ENCODE measurements at regions not wholly inside any gene's neighbourhood (a gene's known extent, or its start where the extent isn't known, plus 50 kb on each side); places are given as distances from the start of the nearest gene placed in this dataset.

- no peak for DNase-seq
- Histone ChIP-seq H3K36me3 (no peaks in the 10 kb centered on the region), H3K9me3 (no peaks in the 10 kb centered on the region), H3K4me3 (no peak overlapping the region), H3K27me3 (no peaks in the 10 kb centered on the region)
Measured at GRCh38 chr18:40582105-40582504, 1372.9 kb upstream of the PIK3C3 start.

- no peaks in the 10 kb centered on the region for H3K9me3 ChIP-seq
Measured at GRCh38 chr18:40577981-40578365, 1377.1 kb upstream of the PIK3C3 start.

GRCh38 chr18:40577239-40577980 lies 1377.6 kb upstream of the PIK3C3 start:
- no peaks in the 10 kb centered on the region for H3K36me3 ChIP-seq
- no peaks in the 10 kb centered on the region for H3K27me3 ChIP-seq
- no peak overlapping the region for H3K4me3 ChIP-seq
- DNase-seq = no peak
- no peaks in the 10 kb centered on the region for H3K9me3 ChIP-seq

More at GRCh38 chr18:40577981-40578365, 1377.1 kb upstream of the PIK3C3 start:
- no peaks in the 10 kb centered on the region for H3K27me3 ChIP-seq
- DNase-seq = no peak
- no peaks in the 10 kb centered on the region for H3K36me3 ChIP-seq
- no peak overlapping the region for H3K4me3 ChIP-seq

DNA sequence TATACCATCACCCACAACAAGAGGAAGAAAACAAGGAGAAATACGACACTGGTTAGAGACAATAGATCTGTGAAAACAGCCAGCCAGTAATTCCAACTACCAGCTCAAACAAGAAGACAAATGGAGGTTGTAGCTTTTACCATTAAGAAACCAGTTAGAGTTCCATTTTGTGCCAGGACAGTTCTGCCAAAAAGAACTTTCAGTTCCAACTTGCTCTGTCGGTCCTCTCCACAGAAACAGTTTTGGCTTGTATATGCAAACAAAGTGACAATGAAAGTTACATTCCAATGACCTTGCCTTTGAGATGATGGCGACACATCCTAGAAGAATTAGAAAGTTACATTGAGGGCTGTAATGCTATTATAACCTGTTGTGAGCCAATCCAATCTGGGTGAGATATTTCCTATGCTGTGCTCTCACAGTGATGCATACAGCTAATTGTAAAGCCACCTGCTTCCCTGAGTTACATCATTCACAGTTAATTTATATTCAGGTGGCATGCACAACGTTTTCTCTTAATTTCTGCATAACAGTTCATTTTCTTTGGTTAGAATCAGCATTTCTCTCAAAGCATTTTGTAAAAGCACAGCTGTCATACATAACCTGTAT lies 1378.4 kb upstream of the PIK3C3 start:
- DNase-seq = no peak
- Histone ChIP-seq H3K36me3 (no peaks in the 10 kb centered on the region), H3K4me3 (no peak overlapping the region), H3K27me3 (no peaks in the 10 kb centered on the region), H3K9me3 (no peaks in the 10 kb centered on the region)

DNA sequence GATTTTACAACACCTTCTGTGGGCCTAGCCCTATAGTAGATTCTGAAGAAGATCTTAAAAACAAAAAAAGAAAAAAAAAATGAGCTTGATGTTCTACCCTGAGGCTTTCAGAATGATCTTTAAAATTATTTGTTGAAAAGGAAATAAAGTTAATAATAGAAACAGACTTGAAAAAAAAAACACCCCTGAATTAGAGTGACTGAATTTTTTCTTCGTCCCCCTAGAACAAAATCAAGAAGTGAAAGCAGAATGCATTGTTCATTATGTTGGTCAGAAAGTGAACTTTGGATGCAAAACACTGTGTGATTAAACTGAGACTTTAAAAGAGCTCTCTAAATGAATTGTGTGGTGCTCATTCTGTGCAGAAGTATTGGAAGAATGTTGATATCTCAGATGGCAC lies 1384.4 kb upstream of the PIK3C3 start:
- DNase-seq = no peak
- Histone ChIP-seq H3K27me3 (no peaks in the 10 kb centered on the region), H3K9me3 (no peaks in the 10 kb centered on the region), H3K36me3 (no peaks in the 10 kb centered on the region), H3K4me3 (no peak overlapping the region)

- Histone ChIP-seq H3K27me3 (no peaks in the 10 kb centered on the region), H3K36me3 (no peaks in the 10 kb centered on the region), H3K4me3 (no peak overlapping the region), H3K9me3 (no peaks in the 10 kb centered on the region)
- no peak for DNase-seq
Measured at GRCh38 chr18:40569605-40570004, 1385.4 kb upstream of the PIK3C3 start.

GRCh38 chr18:40566510-40566844 lies 1388.6 kb upstream of the PIK3C3 start:
- no peaks in the 10 kb centered on the region for H3K9me3 ChIP-seq

DNA sequence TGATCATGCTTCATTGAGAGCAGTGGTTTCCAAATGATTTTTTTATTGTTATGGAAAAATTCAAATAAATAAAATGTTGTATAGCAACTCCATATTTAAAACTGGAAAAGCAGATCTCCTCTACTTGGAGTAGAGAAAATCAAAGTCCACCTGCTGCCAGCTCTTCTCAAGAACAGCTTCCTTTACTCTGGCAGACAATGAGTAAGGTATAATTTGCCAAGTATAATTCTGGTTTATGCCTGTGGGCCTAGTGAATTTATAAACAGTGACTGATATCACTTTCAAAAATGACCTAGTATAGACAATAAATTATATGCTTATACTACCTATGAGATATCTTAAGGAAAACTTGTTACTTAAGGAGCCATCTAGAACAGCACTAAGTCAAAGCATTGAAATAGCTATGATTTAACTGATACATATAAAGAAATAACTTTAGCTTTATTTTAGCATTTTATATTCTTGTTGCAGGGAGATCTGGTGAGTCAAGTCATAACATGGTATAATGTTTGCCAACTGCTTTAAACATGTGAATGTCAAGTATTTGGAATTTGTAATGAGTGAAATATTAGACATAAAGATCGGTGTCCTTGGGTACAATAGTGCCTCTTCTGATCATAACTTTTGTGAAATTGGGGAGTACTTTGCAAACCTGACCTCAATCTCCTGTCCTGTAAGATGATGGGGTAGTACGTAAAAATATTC lies 1389.1 kb upstream of the PIK3C3 start:
- Histone ChIP-seq H3K9me3 (no peaks in the 10 kb centered on the region), H3K27me3 (no peaks in the 10 kb centered on the region), H3K4me3 (no peak overlapping the region), H3K36me3 (no peaks in the 10 kb centered on the region)
- DNase-seq = no peak

More at GRCh38 chr18:40566510-40566844, 1388.6 kb upstream of the PIK3C3 start:
- H3K27me3 ChIP-seq = no peaks in the 10 kb centered on the region
- no peak for DNase-seq
- no peak overlapping the region for H3K4me3 ChIP-seq
- no peaks in the 10 kb centered on the region for H3K36me3 ChIP-seq

DNA sequence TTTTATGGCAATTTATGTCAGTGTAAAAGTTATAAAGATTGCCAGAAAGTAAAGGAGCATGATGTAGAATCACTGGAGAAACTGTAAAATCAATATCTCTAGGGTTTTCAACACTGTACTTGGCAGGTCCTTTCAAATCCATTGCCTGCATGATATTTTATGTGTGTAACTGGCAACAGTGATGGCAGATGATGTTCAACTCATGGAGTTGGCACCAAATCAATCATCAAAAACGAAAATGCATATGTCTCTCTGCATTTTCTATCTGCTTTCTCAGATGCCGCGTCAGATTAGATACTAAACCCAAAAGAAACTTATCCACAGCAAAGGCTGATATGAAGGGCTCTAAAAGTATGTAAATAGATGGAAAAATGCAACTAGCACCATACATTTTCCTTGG lies 1395.5 kb upstream of the PIK3C3 start:
- no peaks in the 10 kb centered on the region for H3K36me3 ChIP-seq
- no peak for DNase-seq
- H3K9me3 ChIP-seq = no peaks in the 10 kb centered on the region

DNA sequence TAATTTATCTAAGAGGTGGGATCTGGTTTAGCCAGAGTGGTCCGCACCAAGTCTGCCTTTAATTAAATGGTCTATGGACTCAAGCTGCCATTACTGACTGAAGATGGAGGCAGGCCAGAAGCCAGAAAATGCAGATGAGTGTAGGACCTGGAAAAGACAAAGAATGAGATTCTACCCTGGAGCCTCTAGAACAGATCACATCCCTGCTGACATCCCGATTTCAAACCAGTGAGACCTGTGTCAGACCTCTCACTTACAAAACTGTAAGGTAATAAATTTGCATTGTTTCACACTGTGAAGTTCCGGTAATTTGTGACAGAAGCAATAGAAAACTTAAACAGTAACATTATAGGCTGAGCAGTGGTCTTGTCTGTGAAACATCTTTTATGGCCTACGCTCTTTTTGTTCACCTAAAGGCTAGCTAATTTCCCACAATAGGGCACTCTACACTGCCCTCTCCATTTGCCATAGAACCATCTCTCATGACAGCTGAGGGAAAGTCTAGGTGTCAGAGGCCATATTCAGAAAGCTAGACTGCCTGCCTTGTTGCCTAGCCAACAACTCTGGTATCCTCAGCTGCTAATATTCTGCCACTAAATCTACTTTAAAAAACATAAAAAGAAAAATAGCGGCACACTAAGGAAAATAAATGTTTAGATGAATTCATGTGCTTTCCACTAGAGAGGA lies 1396.2 kb upstream of the PIK3C3 start:
- no peak for DNase-seq
- Histone ChIP-seq H3K36me3 (no peaks in the 10 kb centered on the region), H3K4me3 (no peak overlapping the region), H3K27me3 (no peaks in the 10 kb centered on the region), H3K9me3 (no peaks in the 10 kb centered on the region)

More for the DNA sequence above, 1395.5 kb upstream of the PIK3C3 start:
- Histone ChIP-seq H3K4me3 (no peak overlapping the region), H3K27me3 (no peaks in the 10 kb centered on the region)

- Histone ChIP-seq H3K4me3 (no peak overlapping the region), H3K9me3 (no peaks in the 10 kb centered on the region), H3K27me3 (no peaks in the 10 kb centered on the region), H3K36me3 (no peaks in the 10 kb centered on the region)
- DNase-seq = no peak
Measured at GRCh38 chr18:40555914-40556313, 1399.1 kb upstream of the PIK3C3 start.

DNA sequence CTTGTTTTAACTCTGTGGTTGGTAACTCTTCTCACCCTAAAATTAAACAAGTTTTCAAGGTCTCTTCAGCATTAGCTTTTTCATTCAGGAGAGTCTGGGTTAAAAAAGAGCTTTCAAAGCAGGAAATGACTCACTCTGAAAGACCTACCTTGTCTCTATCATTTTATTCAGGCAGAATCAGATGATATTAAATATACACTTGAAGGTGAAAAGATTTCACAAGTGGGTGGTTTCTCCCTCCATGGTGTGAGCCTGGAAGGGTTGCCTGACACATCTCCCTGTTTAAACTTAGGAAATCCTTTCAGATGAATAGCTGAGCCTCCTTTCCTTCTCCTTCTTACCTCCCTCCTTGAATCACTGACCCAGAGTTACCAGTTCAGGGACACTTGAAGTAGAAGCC lies 1402.0 kb upstream of the PIK3C3 start:
- no peaks in the 10 kb centered on the region for H3K9me3 ChIP-seq
- no peaks in the 10 kb centered on the region for H3K27me3 ChIP-seq
- no peak for DNase-seq
- H3K4me3 ChIP-seq = no peak overlapping the region
- H3K36me3 ChIP-seq = no peaks in the 10 kb centered on the region

- no peaks in the 10 kb centered on the region for H3K27me3 ChIP-seq
- H3K36me3 ChIP-seq = no peaks in the 10 kb centered on the region
- no peak overlapping the region for H3K4me3 ChIP-seq
- H3K9me3 ChIP-seq = no peaks in the 10 kb centered on the region
- DNase-seq = no peak
Measured at GRCh38 chr18:40546875-40547274, 1408.2 kb upstream of the PIK3C3 start.

- peak; percentile 4 for DNase-seq
- Histone ChIP-seq H3K27me3 (no peaks in the 10 kb centered on the region), H3K4me3 (no peak overlapping the region), H3K36me3 (no peaks in the 10 kb centered on the region), H3K9me3 (no peaks in the 10 kb centered on the region)
Measured at GRCh38 chr18:40534723-40535122, 1420.3 kb upstream of the PIK3C3 start.

DNA sequence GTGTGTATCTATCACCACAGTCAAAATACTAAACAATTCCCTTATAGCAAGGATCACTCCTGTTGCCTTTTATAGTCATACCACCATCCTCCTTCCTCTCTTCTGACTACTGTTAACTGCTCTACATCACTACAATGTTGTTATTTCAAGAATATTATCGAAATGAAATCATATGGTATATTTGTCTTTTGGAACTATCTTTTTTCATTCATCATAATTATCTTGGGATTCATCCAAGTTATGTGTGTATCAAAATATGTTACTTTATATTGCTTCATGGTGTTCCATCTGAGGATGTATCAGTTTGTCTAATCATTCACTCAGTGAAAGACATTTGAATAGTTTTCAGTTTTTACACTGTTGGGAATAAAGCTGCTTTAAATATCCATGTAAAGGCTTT lies 1423.0 kb upstream of the PIK3C3 start:
- Histone ChIP-seq H3K4me3 (no peak overlapping the region), H3K27me3 (no peaks in the 10 kb centered on the region), H3K36me3 (no peaks in the 10 kb centered on the region), H3K9me3 (no peaks in the 10 kb centered on the region)
- no peak for DNase-seq

- H3K27me3 ChIP-seq = no peaks in the 10 kb centered on the region
- H3K36me3 ChIP-seq = no peaks in the 10 kb centered on the region
- no peak overlapping the region for H3K4me3 ChIP-seq
- no peak for DNase-seq
- H3K9me3 ChIP-seq = no peaks in the 10 kb centered on the region
Measured at GRCh38 chr18:40531051-40531450, 1424.0 kb upstream of the PIK3C3 start.

- DNase-seq = no peak
- H3K4me3 ChIP-seq = no peak overlapping the region
- H3K27me3 ChIP-seq = no peaks in the 10 kb centered on the region
- H3K9me3 ChIP-seq = no peaks in the 10 kb centered on the region
- no peaks in the 10 kb centered on the region for H3K36me3 ChIP-seq
Measured at GRCh38 chr18:40529478-40529877, 1425.6 kb upstream of the PIK3C3 start.

Measured in MG63 (cell line).